OCI-LY7 (cell line): ENCODE measurements at regions not wholly inside any gene's neighbourhood (a gene's known extent, or its start where the extent isn't known, plus 50 kb on each side); places are given as distances from the start of the nearest gene placed in this dataset.

Experiments
- CTCF ChIP-seq: fragments of 200-600 bp; sonication (generic); conservative IDR thresholded peaks from 2 replicates; pipeline ENCODE4 v1.5.1; 2014; ENCODE audit warnings: mild to moderate bottlenecking, antibody characterized with exemption, low read length, moderate library complexity, mixed read lengths
- EZH2phosphoT487 ChIP-seq: fragments of 200-600 bp; sonication (generic); IDR thresholded peaks from 2 replicates; pipeline ENCODE4 v1.6.1; 2018; ENCODE audit warnings: low read depth, borderline replicate concordance, mild to moderate bottlenecking, mixed run types, antibody characterized with exemption, low read length, moderate library complexity, mixed read lengths

GRCh38 chr3:64759811-64760210 is 72.0 kb upstream of the ADAMTS9 start:
- no peak for TF ChIP-seq CTCF
- TF ChIP-seq EZH2phosphoT487: no peak
